Retinal pigment epithelial cell (primary cell): ENCODE measurements at regions not wholly inside any gene's neighbourhood (a gene's known extent, or its start where the extent isn't known, plus 50 kb on each side); places are given as distances from the start of the nearest gene placed in this dataset.

ENCODE experiments used
- DNase-seq: peaks from one replicate; pipeline ENCODE4 v3.0.0-alpha.2; 2010; ENCODE audit warnings: low read depth
- H3K4me3 ChIP-seq: 2 replicates; pipeline ENCODE4 v1.5.1; 2011; ENCODE audit warnings: mild to moderate bottlenecking, low read length, control low read depth, moderate library complexity
- CTCF ChIP-seq: conservative IDR thresholded peaks from 2 replicates; pipeline ENCODE4 v1.5.1; 2011; ENCODE audit warnings: low read depth, low read length, control low read depth, inconsistent platforms

DNA sequence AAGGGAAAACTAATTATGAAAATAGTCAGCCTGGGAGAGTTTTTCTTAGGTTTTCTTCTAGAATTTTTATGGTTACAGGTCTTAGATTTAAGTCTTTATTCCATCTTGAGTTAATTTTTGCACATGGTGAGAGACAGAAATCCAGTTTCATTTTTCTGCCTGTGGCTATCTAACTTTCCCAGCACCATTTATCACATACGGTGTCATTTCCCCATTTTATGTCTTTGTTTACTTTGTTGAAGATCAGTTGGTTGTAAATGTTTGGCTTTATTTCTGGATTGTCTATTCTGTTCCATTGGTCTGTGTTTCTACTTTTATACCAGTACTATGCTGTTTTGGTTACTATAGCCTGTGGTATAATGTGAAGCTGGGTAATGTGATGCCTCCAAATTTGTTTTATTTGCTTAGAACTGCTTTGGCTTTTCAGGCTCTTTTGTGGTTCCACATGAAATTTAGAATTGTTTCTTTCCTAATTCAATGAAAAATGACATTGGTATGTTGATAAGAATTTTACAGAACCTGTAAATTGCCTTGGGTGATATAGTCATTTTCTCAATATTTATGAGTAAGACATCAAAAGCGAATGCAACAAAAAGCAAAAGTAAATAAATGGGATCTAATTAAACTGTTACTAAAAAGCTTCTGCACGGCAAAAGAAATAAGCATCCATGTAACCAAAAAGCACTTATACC, 146.1 kb upstream of the NOL4 start:
- no peak for DNase-seq
- no peak overlapping the region for H3K4me3 ChIP-seq
- no peak for TF ChIP-seq CTCF

- no peak overlapping the region for H3K4me3 ChIP-seq
- no peak for TF ChIP-seq CTCF
- DNase-seq, result peak; percentile 2
Measured at GRCh38 chr18:34380326-34380725, 155.6 kb upstream of the NOL4 start.

DNA sequence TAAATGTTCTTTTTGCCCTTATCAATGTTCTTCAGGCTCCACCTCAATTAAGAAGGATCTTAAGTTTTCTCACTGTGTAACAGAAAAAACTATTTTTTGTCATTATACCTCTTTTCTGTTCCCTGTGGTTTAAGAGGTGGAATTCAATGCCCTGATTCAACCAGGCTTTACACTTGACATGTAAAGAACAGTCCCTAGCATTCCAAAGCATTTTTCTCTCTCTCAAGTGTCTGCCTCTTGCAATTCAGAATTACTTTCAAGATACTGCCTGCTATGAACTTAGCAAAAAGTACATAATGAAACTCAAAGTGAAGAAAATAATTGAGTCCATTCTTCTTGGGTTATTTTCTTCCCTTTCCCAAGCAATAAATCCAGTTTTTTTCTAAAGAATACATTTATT, 160.6 kb upstream of the NOL4 start:
- TF ChIP-seq CTCF, result no peak
- H3K4me3 ChIP-seq, result no peak overlapping the region
- no peak for DNase-seq

DNA sequence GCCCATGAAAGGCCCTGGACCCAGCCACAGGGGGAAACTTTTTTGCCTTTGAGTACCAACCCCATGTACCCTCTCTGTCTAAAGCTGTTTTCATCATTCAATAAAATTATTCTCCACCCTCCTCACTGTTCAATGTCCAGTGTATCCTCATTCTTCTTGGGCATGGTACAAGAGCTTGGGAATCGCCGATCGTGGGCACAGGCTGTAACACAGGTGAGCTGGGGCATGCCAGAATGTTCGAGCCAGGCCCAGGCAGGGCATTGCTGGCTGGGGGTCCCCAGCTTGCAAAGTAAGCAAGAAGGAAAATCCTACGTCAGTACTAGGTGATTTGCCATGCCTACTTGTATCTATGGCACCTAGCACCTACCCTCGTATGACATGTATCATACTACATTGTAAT, 162.1 kb upstream of the NOL4 start:
- no peak overlapping the region for H3K4me3 ChIP-seq
- DNase-seq, result no peak
- no peak for TF ChIP-seq CTCF

DNA sequence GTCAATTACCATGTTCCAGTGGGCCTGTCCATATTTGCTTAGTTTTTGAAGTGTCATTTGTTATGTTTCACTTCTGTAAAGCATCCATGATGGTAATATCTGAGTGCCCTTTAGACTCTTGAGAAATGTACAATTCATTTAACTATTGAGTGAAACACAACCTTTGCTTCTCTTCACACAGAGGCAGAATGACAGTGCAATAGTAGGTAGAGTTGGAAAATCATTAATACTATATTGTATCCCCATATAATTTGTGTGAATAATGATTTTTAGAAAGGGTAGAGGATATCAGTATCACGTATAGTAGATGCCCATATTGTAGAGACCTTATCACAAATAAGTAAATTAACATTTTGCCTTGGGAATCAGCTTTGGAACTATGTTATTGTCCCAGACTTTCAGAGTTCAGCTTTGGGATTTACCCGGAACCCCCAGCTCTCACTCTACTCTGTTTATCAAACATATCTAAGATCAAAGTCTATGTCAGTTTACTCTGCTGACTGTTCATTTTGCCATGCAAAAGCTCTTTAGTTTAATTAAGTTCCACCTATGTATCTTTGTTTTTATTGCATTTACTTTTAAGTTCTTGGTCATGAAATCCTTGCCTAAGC, 172.7 kb upstream of the NOL4 start:
- H3K4me3 ChIP-seq, result no peak overlapping the region
- no peak for DNase-seq
- no peak for TF ChIP-seq CTCF

DNA sequence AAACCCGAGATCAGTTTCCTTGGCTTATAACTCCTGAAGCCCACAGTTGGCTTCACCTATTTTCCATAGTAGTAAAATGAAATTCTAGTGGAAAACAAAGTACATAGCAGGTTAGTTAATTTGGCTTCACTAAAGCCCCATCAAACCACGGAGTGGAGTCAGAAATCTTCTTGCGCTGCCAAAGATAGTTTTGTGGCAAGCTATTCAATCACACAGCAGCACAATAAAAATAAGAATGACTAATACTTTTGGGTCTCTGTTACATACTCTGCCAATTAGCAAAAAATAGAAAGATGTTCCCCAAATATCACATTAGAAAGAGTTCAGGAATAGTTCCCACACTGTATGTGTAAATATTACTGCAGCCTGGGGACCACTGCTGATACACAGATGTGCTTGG, 175.2 kb upstream of the NOL4 start:
- no peak for DNase-seq

More for the DNA sequence above, 175.2 kb upstream of the NOL4 start:
- no peak overlapping the region for H3K4me3 ChIP-seq
- TF ChIP-seq CTCF, result no peak
